ENCODE measurements at regions not wholly inside any gene's neighbourhood (a gene's known extent, or its start where the extent isn't known, plus 50 kb on each side); places are given as distances from the start of the nearest gene placed in this dataset.

DNA sequence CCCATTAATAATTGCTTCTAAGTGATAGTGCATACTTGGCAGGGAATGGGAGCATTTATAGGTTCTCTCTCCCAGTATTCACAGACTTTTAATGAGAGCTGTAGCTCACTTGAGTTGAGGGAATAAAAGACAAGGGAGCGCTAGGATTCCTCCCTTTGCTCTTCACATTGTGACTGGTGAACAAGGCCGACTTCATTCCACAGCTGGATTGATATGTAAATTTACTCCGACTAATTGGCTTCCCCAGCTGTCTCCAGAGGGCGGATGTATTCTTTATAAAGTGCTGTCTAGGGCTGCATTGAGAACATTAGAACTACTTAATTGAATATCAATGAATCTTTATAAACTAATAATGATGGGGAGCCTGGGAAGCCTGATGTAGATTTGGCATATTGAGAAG is 63.4 kb downstream of the GPR50 start:
- TF ChIP-seq, protein P1, sequence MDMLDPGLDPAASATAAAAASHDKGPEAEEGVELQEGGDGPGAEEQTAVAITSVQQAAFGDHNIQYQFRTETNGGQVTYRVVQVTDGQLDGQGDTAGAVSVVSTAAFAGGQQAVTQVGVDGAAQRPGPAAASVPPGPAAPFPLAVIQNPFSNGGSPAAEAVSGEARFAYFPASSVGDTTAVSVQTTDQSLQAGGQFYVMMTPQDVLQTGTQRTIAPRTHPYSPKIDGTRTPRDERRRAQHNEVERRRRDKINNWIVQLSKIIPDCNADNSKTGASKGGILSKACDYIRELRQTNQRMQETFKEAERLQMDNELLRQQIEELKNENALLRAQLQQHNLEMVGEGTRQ (IDR thresholded peaks at IDR 0.05; ENCODE audit: borderline replicate concordance, low read depth, low read length) = no peak
- TF ChIP-seq, protein P2, sequence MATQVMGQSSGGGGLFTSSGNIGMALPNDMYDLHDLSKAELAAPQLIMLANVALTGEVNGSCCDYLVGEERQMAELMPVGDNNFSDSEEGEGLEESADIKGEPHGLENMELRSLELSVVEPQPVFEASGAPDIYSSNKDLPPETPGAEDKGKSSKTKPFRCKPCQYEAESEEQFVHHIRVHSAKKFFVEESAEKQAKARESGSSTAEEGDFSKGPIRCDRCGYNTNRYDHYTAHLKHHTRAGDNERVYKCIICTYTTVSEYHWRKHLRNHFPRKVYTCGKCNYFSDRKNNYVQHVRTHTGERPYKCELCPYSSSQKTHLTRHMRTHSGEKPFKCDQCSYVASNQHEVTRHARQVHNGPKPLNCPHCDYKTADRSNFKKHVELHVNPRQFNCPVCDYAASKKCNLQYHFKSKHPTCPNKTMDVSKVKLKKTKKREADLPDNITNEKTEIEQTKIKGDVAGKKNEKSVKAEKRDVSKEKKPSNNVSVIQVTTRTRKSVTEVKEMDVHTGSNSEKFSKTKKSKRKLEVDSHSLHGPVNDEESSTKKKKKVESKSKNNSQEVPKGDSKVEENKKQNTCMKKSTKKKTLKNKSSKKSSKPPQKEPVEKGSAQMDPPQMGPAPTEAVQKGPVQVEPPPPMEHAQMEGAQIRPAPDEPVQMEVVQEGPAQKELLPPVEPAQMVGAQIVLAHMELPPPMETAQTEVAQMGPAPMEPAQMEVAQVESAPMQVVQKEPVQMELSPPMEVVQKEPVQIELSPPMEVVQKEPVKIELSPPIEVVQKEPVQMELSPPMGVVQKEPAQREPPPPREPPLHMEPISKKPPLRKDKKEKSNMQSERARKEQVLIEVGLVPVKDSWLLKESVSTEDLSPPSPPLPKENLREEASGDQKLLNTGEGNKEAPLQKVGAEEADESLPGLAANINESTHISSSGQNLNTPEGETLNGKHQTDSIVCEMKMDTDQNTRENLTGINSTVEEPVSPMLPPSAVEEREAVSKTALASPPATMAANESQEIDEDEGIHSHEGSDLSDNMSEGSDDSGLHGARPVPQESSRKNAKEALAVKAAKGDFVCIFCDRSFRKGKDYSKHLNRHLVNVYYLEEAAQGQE (IDR thresholded peaks at IDR 0.05; ENCODE audit: low read depth, low read length) = no peak
- TF ChIP-seq, protein P3, sequence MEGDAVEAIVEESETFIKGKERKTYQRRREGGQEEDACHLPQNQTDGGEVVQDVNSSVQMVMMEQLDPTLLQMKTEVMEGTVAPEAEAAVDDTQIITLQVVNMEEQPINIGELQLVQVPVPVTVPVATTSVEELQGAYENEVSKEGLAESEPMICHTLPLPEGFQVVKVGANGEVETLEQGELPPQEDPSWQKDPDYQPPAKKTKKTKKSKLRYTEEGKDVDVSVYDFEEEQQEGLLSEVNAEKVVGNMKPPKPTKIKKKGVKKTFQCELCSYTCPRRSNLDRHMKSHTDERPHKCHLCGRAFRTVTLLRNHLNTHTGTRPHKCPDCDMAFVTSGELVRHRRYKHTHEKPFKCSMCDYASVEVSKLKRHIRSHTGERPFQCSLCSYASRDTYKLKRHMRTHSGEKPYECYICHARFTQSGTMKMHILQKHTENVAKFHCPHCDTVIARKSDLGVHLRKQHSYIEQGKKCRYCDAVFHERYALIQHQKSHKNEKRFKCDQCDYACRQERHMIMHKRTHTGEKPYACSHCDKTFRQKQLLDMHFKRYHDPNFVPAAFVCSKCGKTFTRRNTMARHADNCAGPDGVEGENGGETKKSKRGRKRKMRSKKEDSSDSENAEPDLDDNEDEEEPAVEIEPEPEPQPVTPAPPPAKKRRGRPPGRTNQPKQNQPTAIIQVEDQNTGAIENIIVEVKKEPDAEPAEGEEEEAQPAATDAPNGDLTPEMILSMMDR (IDR thresholded peaks at IDR 0.05) = no peak
- no peak for TF ChIP-seq SIN3A (IDR thresholded peaks at IDR 0.05; ENCODE audit: borderline replicate concordance, low read depth, low read length)
- no peak for TF ChIP-seq GABPA (IDR thresholded peaks at IDR 0.05; ENCODE audit: low read depth)
- TF ChIP-seq RAD21 (IDR thresholded peaks at IDR 0.05; ENCODE audit: low read length) = no peak
- no peak for TF ChIP-seq ELF1 (IDR thresholded peaks at IDR 0.05)
- TF ChIP-seq GATA2 (CRISPR knock-in tag; IDR thresholded peaks at IDR 0.05) = no peak
- TF ChIP-seq POLR2AphosphoS5 (IDR thresholded peaks at IDR 0.05; ENCODE audit: low read depth, low read length) = no peak

All from SK-N-SH (cell line).